Mesothelial cell of epicardium (in vitro differentiated cells): ENCODE measurements at regions not wholly inside any gene's neighbourhood (a gene's known extent, or its start where the extent isn't known, plus 50 kb on each side); places are given as distances from the start of the nearest gene placed in this dataset.

Experiments used
- DNase-seq, 2 experiments: peaks; one replicate each; pipeline ENCODE4 v3.0.0; 2021; ENCODE audit warnings: low spot score in 2 of 2; ENCODE audit not compliant: unreplicated experiment in 2 of 2
- H3K27ac Mint-ChIP-seq: 2 replicates; pipeline ENCODE4 v1.8.0; 2021; ENCODE audit warnings: mixed read lengths
- H3K27me3 Mint-ChIP-seq: 2 replicates; pipeline ENCODE4 v1.8.0; 2021; ENCODE audit warnings: low read depth, mixed read lengths
- H3K36me3 Mint-ChIP-seq: 2 replicates; pipeline ENCODE4 v1.8.0; 2021; ENCODE audit warnings: mixed read lengths
- H3K4me1 Mint-ChIP-seq: 2 replicates; pipeline ENCODE4 v1.8.0; 2021; ENCODE audit warnings: mixed read lengths
- H3K4me3 Mint-ChIP-seq: 2 replicates; pipeline ENCODE4 v1.8.0; 2021; ENCODE audit warnings: mild to moderate bottlenecking, moderate library complexity, mixed read lengths
- H3K9me3 Mint-ChIP-seq: 2 replicates; pipeline ENCODE4 v1.8.0; 2021; ENCODE audit warnings: mixed read lengths
- CTCF ChIP-seq: fragments of 200-600 bp; sonication (generic); IDR thresholded peaks from one replicate; pipeline ENCODE4 v1.5.0; 2021; ENCODE audit warnings: antibody characterized with exemption; ENCODE audit not compliant: unreplicated experiment

DNA sequence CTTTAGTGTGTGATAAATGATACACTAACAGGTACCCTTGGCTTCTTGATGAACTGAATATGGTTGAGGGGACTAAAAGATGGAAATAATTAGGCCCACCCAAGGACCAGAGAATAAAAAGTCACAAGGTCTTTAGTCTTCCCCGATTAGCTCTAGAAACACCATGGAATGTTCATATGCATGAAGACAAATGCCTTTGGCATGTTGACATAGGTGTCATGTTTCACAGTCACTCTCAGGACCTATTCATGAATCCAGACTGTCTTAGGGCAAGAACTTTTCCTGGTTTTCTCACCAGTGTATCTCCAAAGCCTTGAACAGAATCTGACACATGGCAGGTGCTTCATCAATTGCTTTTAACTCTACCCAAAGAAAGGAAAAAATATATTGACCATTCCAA lies 412.8 kb downstream of the AJAP1 start:
- Mint-ChIP-seq H3K36me3 (no peaks in the 10 kb centered on the region), H3K4me1 (peaks cover 2% of the 10 kb centered on the region), H3K9me3 (peaks cover 3% of the 10 kb centered on the region), H3K27ac (no peak overlapping the region), H3K4me3 (no peak overlapping the region), H3K27me3 (peaks cover 1% of the 10 kb centered on the region)
- TF ChIP-seq CTCF: no peak
- no peak for DNase-seq

- Mint-ChIP-seq H3K27me3 (no peaks in the 10 kb centered on the region), H3K4me1 (no peaks in the 10 kb centered on the region), H3K36me3 (no peaks in the 10 kb centered on the region), H3K9me3 (peaks cover 24% of the 10 kb centered on the region), H3K27ac (no peak overlapping the region), H3K4me3 (no peak overlapping the region)
- DNase-seq: no peak
- TF ChIP-seq CTCF: no peak
These were observed 399.3 kb downstream of the AJAP1 start for GRCh38 chr1:5053744-5054143.

DNA sequence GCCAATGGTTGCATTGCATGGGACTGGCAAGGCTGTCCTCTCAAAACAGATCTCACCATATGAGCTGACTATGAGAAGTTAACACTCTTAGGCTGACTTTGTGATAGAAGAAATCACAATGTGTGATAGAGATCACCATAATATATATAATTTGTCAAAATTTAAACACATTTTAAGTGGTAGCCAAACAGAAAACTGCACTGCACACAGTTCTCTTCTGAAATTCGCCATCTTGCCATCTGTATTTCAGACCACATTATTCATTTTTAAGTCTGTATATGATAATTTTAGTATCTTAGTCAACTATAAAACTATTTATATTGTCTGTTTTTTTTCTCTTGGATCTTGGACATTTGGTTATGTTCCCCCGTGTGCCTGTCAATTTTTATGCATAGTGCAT lies 374.7 kb downstream of the AJAP1 start:
- H3K36me3 Mint-ChIP-seq: no peaks in the 10 kb centered on the region
- H3K9me3 Mint-ChIP-seq: no peaks in the 10 kb centered on the region
- peaks cover 8% of the 10 kb centered on the region for H3K27me3 Mint-ChIP-seq

DNA sequence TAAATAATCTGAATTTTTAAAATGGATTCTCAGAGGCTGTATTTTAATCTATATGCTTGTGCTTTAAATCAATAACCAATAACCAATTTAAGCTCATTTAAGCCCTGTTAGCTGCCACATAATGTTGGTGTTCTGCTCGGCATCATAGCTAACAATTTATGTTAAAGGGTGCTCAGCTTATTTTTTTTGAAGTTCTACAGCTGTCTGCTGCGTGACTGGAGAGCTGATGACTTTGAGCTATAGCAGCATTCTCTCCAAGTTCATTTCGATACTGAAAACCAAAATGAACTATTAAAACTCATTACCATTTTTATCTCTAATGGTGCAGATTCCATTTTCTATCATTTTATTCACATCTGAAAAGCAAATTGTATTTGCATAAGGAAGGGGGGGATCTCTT lies 357.8 kb downstream of the AJAP1 start:
- no peaks in the 10 kb centered on the region for H3K4me1 Mint-ChIP-seq
- no peak for TF ChIP-seq CTCF
- no peak overlapping the region for H3K4me3 Mint-ChIP-seq
- peaks cover 15% of the 10 kb centered on the region for H3K27me3 Mint-ChIP-seq
- H3K9me3 Mint-ChIP-seq: no peaks in the 10 kb centered on the region
- no peak for DNase-seq
- H3K27ac Mint-ChIP-seq: no peak overlapping the region
- H3K36me3 Mint-ChIP-seq: no peaks in the 10 kb centered on the region

More for the DNA sequence above, 374.7 kb downstream of the AJAP1 start:
- DNase-seq: no peak
- H3K27ac Mint-ChIP-seq: no peak overlapping the region
- H3K4me3 Mint-ChIP-seq: no peak overlapping the region
- TF ChIP-seq CTCF: no peak
- no peaks in the 10 kb centered on the region for H3K4me1 Mint-ChIP-seq

- Mint-ChIP-seq H3K36me3 (no peaks in the 10 kb centered on the region), H3K9me3 (no peaks in the 10 kb centered on the region), H3K27ac (no peak overlapping the region), H3K4me1 (no peaks in the 10 kb centered on the region), H3K4me3 (no peak overlapping the region), H3K27me3 (peaks cover 15% of the 10 kb centered on the region)
- DNase-seq: no peak
- no peak for TF ChIP-seq CTCF
These were observed 356.2 kb downstream of the AJAP1 start for GRCh38 chr1:5010656-5011055.

GRCh38 chr1:5010236-5010635 lies 355.8 kb downstream of the AJAP1 start:
- TF ChIP-seq CTCF: no peak
- H3K27ac Mint-ChIP-seq: no peak overlapping the region
- DNase-seq: no peak
- H3K4me3 Mint-ChIP-seq: no peak overlapping the region
- no peaks in the 10 kb centered on the region for H3K4me1 Mint-ChIP-seq
- H3K27me3 Mint-ChIP-seq: peaks cover 15% of the 10 kb centered on the region
- no peaks in the 10 kb centered on the region for H3K9me3 Mint-ChIP-seq
- H3K36me3 Mint-ChIP-seq: no peaks in the 10 kb centered on the region
